GM10248 (cell line): ENCODE measurements at regions not wholly inside any gene's neighbourhood (a gene's known extent, or its start where the extent isn't known, plus 50 kb on each side); places are given as distances from the start of the nearest gene placed in this dataset.

Experiments
- CTCF ChIA-PET: fragments of 300-600 bp; sonication (Branson Sonifier 250); formaldehyde crosslinking; extraction: SDS; loops from one replicate; lab custom pipeline; 2021; ENCODE audit warnings: antibody characterized with exemption; lab: Yijun Ruan, JAX
- POLR2A ChIA-PET: fragments of 350-650 bp; sonication (Branson Sonifier 250); formaldehyde crosslinking; extraction: SDS; loops from one replicate; lab custom pipeline; 2020; ENCODE audit warnings: antibody characterized with exemption; lab: Yijun Ruan, JAX
- DNase-seq: peaks from one replicate; pipeline ENCODE4 v3.0.0; 2012; ENCODE audit errors: extremely low spot score
- CTCF ChIP-seq: IDR thresholded peaks from 2 replicates; pipeline ENCODE4 v1.5.1; 2012; ENCODE audit warnings: mild to moderate bottlenecking, low read depth; ENCODE audit errors: extremely low read depth, missing control alignments, control extremely low read depth

GRCh38 chr1:184858288-184858687, 103.6 kb upstream of the EDEM3 start:
- no peak for DNase-seq
- ChIA-PET POLR2A (no interaction called here), CTCF (no interaction called here)
- no peak for TF ChIP-seq CTCF

GRCh38 chr1:184854496-184855140, 100.0 kb upstream of the EDEM3 start:
- no peak for DNase-seq
- no peak for TF ChIP-seq CTCF
- CTCF ChIA-PET, result interaction anchor here (0.9 to 1.8 kb wide), 3 partner anchors 10 to 17 kb away, joined by 3 to 5 read pairs (median 4); no protein-coding TSS in a partner anchor
- POLR2A ChIA-PET, result no interaction called here

GRCh38 chr1:184854036-184854435, 99.4 kb upstream of the EDEM3 start:
- ChIA-PET CTCF (interaction anchor here (1.8 kb wide), 2 partner anchors 11 to 17 kb away, joined by 4 read pairs; no protein-coding TSS in a partner anchor), POLR2A (no interaction called here)
- no peak for DNase-seq
- TF ChIP-seq CTCF, result no peak

- POLR2A ChIA-PET, result no interaction called here
- CTCF ChIA-PET, result interaction anchor here (1.0 to 1.8 kb wide), 2 partner anchors 7 to 9 kb away, joined by 3 to 4 read pairs; no protein-coding TSS in a partner anchor
- no peak for DNase-seq
- no peak for TF ChIP-seq CTCF
Observed at GRCh38 chr1:184851822-184852746, 97.4 kb upstream of the EDEM3 start.

- peak; percentile 38 for DNase-seq
- POLR2A ChIA-PET, result no interaction called here
- TF ChIP-seq CTCF, result no peak
- CTCF ChIA-PET, result interaction anchor here (1.5 to 4.3 kb wide), 6 partner anchors 9 to 137 kb away, joined by 4 to 17 read pairs (median 6); no protein-coding TSS in a partner anchor
Observed at GRCh38 chr1:184843732-184844495, 89.3 kb upstream of the EDEM3 start.

GRCh38 chr1:184840596-184840995, 85.9 kb upstream of the EDEM3 start:
- POLR2A ChIA-PET, result no interaction called here
- no peak for TF ChIP-seq CTCF
- CTCF ChIA-PET, result interaction anchor here (0.7 to 1.3 kb wide), 3 partner anchors 9 to 18 kb away, joined by 3 to 4 read pairs (median 3); no protein-coding TSS in a partner anchor

More at GRCh38 chr1:184840596-184840995, 85.9 kb upstream of the EDEM3 start:
- no peak for DNase-seq
